ENCODE measurements at regions not wholly inside any gene's neighbourhood (a gene's known extent, or its start where the extent isn't known, plus 50 kb on each side); places are given as distances from the start of the nearest gene placed in this dataset.

DNA sequence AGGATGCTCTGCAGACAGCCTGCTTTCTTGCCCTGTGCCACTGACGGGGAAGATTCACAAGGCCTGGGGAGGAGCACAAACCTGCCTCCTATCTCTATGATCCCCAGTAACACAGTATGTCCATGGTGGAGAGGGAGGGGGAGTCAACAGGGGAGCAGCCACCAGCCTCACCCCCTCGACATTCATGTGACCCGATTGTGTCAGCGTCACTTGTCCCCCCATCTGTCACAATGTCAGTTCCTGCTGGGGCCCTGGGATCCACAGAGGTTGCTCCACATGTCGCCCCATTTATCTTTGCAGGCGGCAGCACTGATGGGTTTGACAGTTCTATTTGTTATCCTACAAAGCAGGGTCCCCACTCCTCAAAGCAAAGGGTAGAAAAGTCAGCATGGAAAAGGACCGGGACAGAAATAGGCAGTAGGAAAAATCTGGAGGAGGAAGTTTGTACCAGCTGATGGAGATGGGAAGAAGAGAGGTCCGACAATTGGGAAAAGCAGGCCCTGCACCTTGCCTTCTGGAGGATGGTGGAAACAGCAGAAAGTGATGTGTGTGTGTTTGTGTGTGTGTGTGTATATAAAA, 130.9 kb downstream of the SEC16B start:
- no peak for FAIRE-seq

DNA sequence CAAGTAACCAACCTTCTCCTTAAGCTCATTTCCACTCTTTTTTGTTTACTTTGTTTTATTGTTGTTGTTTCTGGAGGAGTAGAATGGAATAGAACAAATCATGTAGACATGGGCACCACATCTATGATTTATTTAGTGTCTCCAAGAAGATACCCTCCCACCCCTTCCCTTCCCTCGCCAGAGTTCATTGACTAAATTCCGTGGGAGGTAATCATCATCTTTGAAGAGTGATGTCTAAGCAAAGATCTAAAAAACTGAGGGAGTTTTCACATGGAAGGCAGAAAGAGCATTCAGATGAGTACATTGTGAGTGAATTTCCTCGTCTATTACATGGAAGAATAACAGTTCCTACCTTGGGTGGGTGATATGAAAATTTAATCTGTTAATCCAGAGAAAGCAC, 136.2 kb downstream of the SEC16B start:
- no peak for FAIRE-seq

DNA sequence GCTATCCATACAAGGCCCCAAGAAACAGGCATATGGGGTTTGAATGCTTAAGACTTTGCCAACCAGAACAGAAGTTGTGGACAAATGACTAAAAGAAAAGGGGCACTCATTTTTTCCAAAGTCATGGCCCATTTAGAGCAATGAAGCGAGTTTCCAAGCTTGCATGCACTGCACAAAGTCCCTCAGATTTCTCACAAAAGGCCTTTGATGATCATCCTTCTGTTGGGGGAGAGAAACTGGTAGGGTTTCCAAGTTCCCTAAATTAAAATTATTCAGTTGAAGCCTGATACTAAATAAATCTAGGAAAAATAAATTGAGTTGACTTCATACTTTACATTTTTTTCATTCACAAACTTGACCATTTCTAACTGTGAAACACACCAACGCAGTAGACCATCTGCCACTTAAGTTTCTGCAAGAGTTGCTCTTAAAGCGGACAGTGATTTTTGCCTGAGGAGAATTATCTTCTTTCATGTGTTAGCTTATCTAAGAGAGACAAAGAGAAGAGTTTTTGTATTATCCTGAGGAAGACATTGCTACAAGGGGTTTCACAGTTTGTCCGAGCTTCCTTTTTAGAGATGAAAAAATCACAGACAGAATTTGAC, 139.2 kb downstream of the SEC16B start:
- no peak for FAIRE-seq

DNA sequence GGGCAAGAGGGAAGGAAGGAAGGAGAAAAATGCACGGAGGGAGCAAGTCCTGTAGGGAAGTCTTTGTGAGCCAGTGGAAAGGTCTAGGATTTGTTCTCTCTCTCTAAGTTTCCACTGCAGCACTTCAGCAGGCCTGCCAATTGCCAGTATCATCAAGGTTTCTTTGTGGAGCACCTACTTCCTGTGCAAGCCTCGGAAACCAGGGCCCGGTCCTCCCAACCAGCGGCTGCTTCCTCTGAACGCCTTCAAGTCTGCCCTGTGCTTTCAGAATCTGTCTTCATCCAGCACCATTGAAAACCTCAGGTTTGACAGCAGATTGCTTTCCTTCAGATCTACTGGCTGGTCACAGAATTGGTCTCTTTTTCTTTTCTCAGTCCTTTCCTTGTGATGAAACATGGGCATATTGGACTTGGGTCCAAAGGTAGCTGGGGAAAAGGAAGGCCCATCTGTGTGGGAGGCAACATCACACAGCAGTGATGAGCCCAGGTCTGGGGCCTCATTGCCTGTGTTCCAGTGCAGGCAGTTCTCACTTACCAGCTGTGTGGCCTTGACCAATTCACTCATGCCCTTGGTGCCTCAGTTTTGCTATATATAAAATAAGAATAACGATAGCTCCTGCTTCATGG, 144.5 kb downstream of the SEC16B start:
- FAIRE-seq = no peak

DNA sequence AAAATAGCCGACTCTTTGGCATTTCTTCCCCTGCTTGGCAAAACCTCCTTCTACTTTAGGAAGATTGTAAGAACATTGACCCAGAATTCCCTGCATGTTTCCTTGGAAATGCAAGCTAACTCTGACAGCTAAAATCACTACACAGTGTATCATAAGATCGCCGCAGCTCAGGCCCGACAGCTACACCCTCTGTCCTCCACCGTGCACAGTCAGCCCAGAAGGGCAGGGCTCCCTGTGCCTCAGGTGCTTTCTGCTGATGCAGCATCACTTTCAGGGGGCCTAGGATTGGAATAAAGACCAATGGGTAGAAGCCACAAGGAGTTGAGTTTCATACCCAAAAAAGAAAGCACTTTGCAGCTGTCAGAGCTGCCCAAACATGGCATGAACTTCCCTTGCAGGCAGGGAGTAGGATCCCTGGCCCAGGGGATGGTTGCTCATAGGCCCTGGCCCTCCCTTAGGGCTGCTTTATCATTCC, 145.3 kb downstream of the SEC16B start:
- FAIRE-seq = no peak

DNA sequence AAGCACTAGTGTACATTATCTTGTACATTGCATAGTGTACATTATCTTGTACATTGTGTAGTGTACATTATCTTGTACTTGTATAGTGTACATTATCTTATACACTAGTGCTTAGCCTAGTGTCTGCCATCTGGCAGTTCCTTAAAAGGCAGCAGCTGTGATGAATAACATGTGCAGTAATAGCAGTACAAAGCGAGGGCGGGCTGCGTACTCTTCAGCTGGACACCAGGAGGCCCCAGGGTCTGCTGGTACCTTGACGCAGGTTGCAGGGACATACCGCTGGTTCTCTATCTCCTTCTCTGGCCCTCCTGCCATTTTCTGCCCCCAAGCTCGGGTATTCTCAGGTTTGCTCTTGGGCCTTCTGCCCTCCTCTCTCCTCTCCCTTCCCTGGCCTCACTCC, 149.6 kb downstream of the SEC16B start:
- FAIRE-seq = no peak

DNA sequence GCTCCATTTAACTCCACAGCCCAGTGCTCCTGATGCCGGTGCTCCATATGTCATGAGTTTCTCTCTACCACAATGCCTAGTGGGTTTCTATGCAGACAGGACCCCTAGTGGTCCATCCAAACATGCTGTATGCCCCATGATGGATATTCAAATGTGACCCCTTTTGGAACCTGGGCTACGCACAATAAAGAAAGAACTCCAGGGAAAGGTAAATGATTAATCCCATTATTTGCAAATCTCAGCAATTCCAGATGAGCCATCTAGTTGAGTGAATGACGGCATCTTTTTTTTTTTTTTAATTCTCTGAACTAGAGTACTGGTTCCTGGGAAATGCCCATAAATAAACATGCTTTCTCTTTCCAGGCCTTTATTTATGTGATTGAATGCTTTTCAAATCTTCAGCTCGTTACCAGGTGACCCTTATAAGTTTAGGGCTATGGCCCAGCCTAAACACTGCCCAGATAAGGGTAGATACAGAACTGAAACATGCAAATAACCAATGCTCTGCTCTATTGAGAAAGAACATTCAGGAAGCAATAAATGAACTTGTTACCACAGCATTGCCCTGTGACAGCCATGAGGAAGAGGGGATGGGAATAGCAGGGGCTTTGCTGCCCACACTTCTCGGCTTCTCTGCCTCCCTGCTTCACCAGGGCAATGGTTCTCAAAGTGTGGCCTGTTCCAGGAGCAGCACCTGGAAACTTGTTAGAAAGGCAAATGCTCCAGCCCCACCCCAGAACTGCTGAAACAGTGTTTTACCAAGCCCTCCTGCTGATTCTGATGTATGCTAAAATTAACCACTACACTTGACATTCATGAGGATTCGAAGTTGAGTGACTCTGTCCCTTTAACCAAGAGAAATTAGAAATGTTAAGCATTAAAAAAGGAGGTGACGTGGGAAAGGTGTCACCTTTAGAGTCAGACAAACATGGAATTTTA, 151.7 kb downstream of the SEC16B start:
- FAIRE-seq = no peak

DNA sequence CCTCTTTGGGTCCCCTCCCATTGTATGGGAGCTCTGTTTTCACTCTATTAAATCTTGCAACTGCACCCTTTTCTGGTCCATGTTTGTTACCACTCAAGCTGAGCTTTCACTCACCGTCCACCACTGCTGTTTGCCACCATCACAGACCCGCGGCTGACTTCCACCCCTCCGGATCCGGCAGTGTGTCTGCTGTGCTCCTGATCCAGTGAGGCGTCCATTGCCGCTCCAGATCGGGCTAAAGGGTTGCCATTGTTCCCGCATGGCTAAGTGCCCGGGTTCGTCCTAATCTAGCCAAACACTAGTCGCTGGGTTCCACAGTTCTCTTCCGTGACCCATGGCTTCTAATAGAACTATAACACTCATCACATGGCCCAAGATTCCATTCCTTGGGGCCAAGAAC, 157.2 kb downstream of the SEC16B start:
- no peak for FAIRE-seq

DNA sequence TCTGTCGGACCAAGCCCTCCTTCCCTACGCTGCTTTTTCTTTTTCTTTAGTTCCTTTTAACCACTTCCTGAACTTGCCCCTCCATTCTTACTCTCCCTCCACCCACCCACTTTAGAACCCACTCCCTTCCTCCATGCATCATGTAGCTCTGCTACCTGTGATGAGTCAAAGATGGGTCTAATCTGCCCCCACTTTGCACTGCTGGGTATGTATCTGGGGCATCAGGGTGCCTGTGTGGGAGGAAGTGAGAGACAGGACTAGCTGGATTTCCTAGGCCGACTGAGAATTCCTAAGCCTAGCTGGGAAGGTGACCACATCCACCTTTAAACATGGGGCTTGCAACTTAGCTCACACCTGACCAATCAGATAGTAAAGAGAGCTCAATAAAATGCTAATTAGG, 157.7 kb downstream of the SEC16B start:
- no peak for FAIRE-seq

DNA sequence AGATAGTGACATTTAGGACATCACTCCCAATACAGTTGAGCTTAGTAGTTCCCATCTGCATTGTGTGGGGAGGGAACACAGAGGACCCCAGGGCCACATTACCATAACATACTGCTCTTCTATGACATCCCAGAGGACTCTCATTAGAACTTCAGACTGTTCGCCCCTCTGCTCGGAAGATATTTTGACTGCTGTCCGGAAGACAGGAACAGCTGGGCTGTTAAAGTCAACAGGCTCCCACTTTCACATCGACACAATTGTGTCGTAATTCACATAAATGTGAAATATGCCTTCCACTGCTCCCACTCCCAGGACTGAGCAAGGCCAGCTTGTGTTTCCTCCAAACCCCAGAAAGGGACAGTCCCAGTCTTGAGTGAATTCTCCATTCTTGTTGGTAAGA, 158.4 kb downstream of the SEC16B start:
- no peak for FAIRE-seq

DNA sequence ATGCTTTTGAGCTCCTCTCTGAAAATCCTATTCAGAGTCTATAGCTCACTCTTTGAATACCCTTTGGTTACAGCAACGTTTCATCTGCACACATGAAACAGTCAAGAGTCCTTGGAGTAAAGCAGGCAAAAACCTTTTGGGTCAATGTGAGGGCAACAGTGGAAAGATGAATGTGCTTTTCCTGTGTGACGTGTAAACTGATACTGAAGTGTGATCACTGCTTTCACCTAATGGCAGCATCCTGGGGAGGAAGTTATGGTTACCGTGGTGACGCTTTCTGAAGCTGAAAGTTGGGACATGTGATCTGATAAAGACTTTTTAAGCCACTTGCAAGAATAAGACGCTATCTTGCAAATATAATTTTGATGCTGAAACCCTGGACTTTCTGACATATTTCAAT, 160.0 kb downstream of the SEC16B start:
- no peak for FAIRE-seq

DNA sequence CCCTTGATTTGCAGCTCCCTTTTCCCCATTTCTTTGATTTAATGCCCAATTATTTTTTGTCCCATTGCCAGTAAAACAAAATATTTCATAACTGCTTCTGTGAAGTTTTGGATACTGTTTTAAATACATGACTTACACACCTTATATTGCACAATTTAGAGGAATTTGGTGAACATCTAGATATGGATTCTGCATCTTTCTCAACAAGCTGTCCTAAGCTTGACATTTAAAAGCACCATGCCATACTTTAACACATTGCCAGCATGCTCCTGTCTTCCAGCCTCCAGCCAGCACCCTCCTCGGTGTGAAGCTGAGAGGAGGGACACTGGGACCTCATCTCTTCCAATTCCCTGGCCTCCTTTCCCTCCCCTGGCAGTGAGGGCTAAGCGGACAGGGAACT, 167.6 kb downstream of the SEC16B start:
- FAIRE-seq = no peak

DNA sequence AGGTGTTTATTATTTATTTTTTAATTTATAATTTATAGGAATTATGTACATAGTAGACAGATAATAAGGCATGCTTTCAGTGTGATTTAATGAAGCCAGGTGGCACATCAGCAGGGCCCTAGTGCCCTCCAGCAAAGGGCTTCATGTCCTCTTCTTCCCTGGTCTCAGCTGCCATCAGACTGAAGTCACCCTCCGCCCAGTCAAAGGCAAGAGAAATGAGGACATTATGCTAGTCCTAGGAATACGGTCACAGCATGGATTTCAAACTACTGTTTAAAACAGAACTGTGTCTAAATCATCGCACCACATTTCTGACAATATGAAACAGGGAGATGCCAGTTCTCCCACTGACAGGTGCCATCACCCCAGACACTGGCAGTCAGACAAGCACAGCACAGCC, 168.1 kb downstream of the SEC16B start:
- no peak for FAIRE-seq

DNA sequence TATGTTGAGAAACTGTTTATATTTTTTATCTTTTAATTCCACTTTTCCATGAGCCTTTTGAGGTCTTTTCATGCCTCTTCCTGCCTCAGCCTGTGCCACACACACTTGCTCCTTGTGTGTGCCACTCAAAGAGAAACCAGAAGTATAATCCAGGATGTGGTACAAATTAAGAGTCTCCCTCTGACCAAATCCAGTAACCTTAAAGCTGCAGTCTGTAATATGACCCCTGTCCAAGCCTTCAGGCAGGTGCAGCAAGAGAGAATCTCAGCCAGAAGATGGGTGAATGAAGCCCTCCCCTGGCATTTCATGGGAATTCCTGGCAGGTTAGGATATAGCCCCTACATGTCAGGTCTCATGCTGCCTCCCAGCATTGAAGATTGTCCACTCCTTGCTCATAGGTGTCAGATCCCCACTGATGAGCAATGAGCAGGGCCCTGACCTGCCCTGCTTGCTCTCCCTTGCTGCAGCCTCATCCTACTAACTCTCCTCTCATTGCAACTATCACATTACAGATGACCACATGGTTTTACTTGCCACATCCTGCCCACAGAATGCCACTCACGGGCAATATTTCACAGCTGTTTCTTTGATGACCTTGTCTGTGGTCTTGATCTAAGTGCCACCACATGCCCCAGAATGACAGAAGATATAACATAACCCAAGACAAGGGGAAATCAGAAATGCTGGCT, 169.3 kb downstream of the SEC16B start:
- no peak for FAIRE-seq

DNA sequence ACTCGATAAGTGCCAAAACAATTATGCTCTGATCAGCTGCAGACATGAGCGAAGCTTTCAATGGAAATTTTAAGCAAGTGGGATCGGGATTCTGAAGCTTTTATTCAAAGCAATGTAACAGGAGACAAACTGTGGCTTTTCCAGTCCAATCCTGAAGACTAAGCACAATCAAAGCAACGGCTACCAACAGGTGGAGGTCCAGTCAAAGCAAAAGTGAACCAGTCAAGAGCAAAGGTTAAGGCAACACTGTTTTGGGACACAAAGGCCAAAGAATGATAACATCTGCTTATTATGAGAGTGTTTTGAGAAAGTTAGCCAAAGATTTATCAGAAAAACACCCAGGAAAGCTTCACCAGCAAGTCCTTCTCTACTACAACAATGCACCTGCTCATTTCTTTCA, 170.1 kb downstream of the SEC16B start:
- FAIRE-seq = no peak

DNA sequence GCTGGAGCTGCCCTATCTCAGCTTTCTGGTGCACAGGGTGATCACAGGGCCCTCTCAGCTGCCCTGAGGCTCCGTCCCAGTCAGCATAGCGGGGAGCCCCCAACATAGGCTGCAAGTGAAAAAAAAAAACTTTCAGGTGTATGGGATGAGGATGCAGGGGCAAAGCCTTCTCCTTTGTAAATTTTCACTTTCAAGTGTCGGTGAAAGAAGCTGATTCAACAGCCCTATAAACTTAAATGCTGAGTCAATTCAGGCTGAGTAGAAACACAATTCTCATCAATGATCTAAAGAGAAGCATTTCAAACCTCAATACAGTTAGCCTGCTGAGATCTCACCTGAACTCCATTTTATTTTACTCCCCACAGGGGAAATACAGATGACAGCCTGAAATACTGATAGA, 171.2 kb downstream of the SEC16B start:
- FAIRE-seq = no peak

DNA sequence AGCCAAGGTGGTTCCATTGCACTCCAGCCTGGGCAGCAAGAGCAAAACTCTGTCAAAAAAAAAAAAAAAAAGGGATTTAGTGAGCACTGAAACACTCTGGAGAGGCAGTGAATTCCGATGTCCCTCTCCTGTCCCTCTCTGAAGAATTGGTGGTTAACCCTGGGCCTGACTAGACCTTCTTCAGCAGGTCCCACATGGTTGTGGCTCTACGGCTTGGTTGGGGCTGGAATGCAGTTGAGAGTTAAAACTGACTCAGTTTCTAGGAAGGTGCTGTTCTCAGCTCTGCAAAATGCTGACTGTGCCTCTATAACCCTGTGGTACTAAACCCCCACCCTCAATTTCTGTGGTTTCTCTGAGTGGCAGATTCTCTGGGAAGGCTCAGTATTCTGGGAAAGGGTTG, 173.3 kb downstream of the SEC16B start:
- no peak for FAIRE-seq

DNA sequence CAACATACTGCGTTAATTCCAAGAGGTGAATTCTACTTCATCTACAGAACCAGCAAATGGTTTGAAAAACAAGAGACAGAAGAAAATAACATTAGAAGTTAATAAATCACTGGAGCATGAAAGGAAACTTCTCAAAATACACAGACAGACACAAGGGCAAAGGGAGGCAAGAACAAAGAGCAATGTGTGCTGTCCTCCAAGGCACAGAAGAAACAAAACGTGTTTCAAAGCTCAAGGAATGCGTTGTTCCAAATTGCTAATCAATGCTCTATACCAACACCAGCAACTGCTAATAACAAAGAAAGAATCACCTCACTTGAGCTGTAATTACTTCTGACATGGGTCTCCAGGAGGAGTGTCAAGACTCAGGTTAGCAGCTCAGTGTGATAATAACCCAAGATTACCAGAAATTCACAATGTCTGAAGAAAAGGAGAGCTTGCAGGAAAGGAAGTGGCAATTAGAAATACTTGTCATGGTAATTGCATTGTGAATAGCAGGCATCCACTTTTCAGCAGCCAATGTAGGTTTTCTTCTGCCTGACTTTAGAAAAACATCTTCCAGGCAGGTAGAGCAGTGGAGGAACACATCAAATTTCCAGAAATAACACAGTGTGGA, 175.4 kb downstream of the SEC16B start:
- no peak for FAIRE-seq

DNA sequence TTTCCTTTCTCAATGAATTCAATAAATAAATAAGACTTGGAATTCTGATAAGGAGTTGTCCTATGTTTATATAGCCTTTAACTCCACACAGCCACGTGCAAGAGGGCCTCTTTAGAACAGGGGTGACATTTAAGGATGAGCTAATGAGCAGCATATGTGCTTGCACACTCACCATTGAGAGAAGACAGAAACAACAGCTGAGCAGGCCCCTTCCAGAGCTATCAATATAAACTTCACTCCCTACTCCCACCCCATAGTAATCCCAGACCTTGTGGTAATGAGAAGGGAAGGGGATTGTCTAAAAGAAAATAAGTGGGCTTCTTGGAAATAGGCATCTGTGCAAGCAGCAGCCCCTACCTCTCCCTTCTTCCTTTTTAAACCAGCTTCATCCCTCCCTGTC, 176.0 kb downstream of the SEC16B start:
- FAIRE-seq = no peak

DNA sequence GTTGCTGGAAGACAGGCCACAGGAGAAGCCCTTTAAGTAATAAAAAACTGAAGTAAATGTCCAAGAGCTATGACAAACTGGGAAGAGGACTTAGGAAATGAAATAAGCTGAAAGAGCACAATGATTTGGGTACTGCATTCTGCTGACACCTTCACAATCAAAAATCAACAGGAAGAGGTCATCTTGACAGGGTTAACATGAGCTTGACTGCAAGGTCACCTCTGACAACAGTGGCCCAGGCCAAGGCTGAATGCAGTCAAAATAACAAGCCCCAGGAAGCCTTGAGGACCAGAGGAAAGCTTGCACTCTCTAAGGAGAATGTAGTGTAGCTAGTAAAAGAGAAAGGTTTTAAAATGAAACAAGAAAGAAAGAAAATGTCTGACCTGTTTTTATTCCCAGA, 179.3 kb downstream of the SEC16B start:
- FAIRE-seq = no peak

DNA sequence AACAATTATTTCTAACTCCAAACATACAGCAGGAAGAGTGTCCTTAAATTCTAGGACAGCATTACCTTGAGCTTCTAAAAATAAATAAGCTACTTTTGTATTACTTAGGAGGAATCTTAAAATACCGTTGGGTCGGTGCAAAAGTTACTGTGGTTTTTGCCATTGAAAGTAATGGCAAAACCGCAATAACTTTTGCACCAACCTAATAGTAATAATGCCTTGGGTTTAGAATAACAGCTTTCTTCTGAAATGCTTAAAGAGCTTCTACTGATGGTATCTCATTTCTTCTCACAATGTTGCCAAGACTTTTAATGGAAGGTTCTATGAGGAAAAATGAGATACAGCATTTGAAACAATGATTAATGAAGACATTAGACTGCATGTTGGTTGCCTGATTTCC, 179.9 kb downstream of the SEC16B start:
- no peak for FAIRE-seq

DNA sequence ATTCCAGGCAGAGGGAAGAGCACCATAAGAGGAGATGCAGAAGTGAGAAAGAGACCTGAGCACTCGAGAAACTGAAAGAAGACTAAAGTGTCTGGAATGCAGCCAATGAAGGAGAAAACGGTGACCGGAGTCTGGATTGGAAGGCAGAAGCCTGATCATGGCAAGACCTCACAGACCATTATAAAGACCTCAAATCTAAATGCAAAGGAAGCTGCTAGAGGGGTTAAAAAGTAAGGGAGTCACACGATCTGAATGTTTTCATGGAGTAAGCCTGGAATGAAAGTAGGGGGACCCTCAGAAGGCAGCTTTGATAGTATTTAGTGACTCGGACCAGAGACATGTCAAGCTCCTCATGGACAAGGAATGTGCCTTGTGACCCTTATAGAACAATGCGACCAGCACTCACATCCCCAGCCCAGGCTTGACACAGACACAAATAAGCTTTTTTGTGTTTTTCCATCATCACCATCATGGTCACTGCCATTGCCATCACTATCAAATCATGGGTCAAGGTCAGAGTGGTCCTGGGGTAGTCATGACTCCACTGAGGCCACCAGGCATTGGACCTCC, 183.6 kb downstream of the SEC16B start:
- no peak for FAIRE-seq
